Hypothalamus (tissue), 51 donors: ENCODE measurements at regions not wholly inside any gene's neighbourhood (a gene's known extent, or its start where the extent isn't known, plus 50 kb on each side); places are given as distances from the start of the nearest gene placed in this dataset.

Source experiments
- DNase-seq, 51 donors: peaks; one replicate each; lab custom pipeline; 2025; lab: John Stamatoyannopoulos, UW

- no peak for DNase-seq
Observed at GRCh38 chr11:115885535-115886421, 381.6 kb upstream of the CADM1 start.

GRCh38 chr11:115884800-115885534 lies 380.8 kb upstream of the CADM1 start:
- DNase-seq: no peak

- no peak for DNase-seq
Observed at GRCh38 chr11:115874843-115875242, 370.6 kb upstream of the CADM1 start.

- no peak for DNase-seq
Observed at GRCh38 chr11:115873813-115874212, 369.6 kb upstream of the CADM1 start.

- DNase-seq: no peak
Observed at GRCh38 chr11:115872416-115872815, 368.2 kb upstream of the CADM1 start.

GRCh38 chr11:115871161-115871760 lies 367.0 kb upstream of the CADM1 start:
- no peak for DNase-seq

GRCh38 chr11:115869780-115870431 lies 365.7 kb upstream of the CADM1 start:
- DNase-seq: no peak

- no peak for DNase-seq
Observed at GRCh38 chr11:115869131-115869530, 364.9 kb upstream of the CADM1 start.

- no peak for DNase-seq
Observed at GRCh38 chr11:115860246-115860645, 356.0 kb upstream of the CADM1 start.

GRCh38 chr11:115848611-115849010 lies 344.4 kb upstream of the CADM1 start:
- DNase-seq: no peak

- no peak for DNase-seq
Observed at GRCh38 chr11:115848080-115848479, 343.9 kb upstream of the CADM1 start.

GRCh38 chr11:115845872-115846271 lies 341.7 kb upstream of the CADM1 start:
- no peak for DNase-seq

GRCh38 chr11:115843685-115844084 lies 339.5 kb upstream of the CADM1 start:
- no peak for DNase-seq

- no peak for DNase-seq
Observed at GRCh38 chr11:115843111-115843510, 338.9 kb upstream of the CADM1 start.

- no peak for DNase-seq
Observed at GRCh38 chr11:115820026-115820425, 315.8 kb upstream of the CADM1 start.

GRCh38 chr11:115819014-115819413 lies 314.8 kb upstream of the CADM1 start:
- DNase-seq: no peak

- no peak for DNase-seq
Observed at GRCh38 chr11:115817844-115818468, 313.7 kb upstream of the CADM1 start.

GRCh38 chr11:115808351-115808940 lies 304.2 kb upstream of the CADM1 start:
- no peak for DNase-seq

GRCh38 chr11:115806056-115806455 lies 301.8 kb upstream of the CADM1 start:
- DNase-seq: no peak

GRCh38 chr11:115803073-115803740 lies 299.0 kb upstream of the CADM1 start:
- no peak for DNase-seq
